PC-9 (cell line): ENCODE measurements at regions not wholly inside any gene's neighbourhood (a gene's known extent, or its start where the extent isn't known, plus 50 kb on each side); places are given as distances from the start of the nearest gene placed in this dataset.

Source experiments
- CTCF ChIP-seq: fragments of 200-600 bp; sonication (generic); conservative IDR thresholded peaks from 2 replicates; pipeline ENCODE4 v1.6.1; 2017; ENCODE audit warnings: mixed run types, antibody characterized with exemption, mild to moderate bottlenecking, moderate library complexity
- EZH2 ChIP-seq: fragments of 200-600 bp; sonication (generic); IDR thresholded peaks from 2 replicates; pipeline ENCODE4 v1.8.0; 2017; ENCODE audit warnings: antibody characterized with exemption, low read depth

DNA sequence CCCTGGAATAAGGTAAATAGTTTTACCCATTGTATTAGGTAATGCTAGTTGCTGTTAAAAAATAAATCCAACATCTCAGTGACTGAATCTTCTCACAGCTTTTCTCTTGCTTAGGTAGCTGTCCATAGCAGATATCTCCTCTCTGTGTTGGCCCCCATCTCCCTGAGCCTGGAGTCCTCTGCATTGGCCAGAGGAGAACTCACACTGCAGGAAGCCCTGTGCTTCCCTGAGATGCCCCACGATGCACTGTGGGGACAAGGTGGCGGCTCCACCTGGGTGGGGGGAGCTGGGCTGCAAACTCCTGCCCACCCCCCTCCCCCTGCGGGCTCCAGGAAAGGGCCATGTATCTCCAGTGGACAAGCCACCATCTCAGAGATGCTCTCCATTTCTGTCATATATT lies 80.4 kb upstream of the SALL3 start:
- no peak for TF ChIP-seq EZH2
- TF ChIP-seq CTCF: no peak
